ENCODE measurements at regions not wholly inside any gene's neighbourhood (a gene's known extent, or its start where the extent isn't known, plus 50 kb on each side); places are given as distances from the start of the nearest gene placed in this dataset.

- TF ChIP-seq, protein P1, sequence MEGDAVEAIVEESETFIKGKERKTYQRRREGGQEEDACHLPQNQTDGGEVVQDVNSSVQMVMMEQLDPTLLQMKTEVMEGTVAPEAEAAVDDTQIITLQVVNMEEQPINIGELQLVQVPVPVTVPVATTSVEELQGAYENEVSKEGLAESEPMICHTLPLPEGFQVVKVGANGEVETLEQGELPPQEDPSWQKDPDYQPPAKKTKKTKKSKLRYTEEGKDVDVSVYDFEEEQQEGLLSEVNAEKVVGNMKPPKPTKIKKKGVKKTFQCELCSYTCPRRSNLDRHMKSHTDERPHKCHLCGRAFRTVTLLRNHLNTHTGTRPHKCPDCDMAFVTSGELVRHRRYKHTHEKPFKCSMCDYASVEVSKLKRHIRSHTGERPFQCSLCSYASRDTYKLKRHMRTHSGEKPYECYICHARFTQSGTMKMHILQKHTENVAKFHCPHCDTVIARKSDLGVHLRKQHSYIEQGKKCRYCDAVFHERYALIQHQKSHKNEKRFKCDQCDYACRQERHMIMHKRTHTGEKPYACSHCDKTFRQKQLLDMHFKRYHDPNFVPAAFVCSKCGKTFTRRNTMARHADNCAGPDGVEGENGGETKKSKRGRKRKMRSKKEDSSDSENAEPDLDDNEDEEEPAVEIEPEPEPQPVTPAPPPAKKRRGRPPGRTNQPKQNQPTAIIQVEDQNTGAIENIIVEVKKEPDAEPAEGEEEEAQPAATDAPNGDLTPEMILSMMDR (IDR thresholded peaks at IDR 0.05): no peak
- TF ChIP-seq POLR2A (IDR thresholded peaks at IDR 0.05) (no peak), POLR2AphosphoS5 (IDR thresholded peaks at IDR 0.05) (no peak), EP300 (IDR thresholded peaks at IDR 0.05) (no peak)
These were observed 252.1 kb downstream of the PRDM2 start for GRCh38 chr1:13951793-13952751.
